Naive thymus-derived CD4-positive, alpha-beta T cell (primary cell): ENCODE measurements at regions not wholly inside any gene's neighbourhood (a gene's known extent, or its start where the extent isn't known, plus 50 kb on each side); places are given as distances from the start of the nearest gene placed in this dataset.
A peak's percentile ranks its signal among the peaks of the same experiment; 100 is the strongest.

Experiments
- ATAC-seq: fragments of 150-1000 bp; cut with Tn5 transposase; 2 replicates; pipeline ENCODE4 v1.10.0; 2021; ENCODE audit warnings: mild to moderate bottlenecking, moderate library complexity
- CTCF ChIA-PET: fragments of 350-600 bp; sonication (Branson Sonifier 250); formaldehyde crosslinking; loops from one replicate; lab custom pipeline; 2021; ENCODE audit warnings: antibody characterized with exemption; lab: Charles Lee
- POLR2A ChIA-PET: fragments of 350-600 bp; sonication (Branson Sonifier 250); formaldehyde crosslinking; loops from one replicate; lab custom pipeline; 2021; ENCODE audit warnings: antibody characterized with exemption, inconsistent platforms; lab: Charles Lee
- DNase-seq, 9 donors: peaks; one replicate each; pipeline versions ENCODE4 v3.0.0 to v3.0.0-alpha.2; 2020 to 2022; ENCODE audit warnings: mixed read lengths in 1 of 9
- H3K27ac ChIP-seq: one replicate; pipeline ENCODE4 v1.7.0; 2013; ENCODE audit warnings: mild to moderate bottlenecking, low read depth, low read length, moderate library complexity
- H3K27me3 ChIP-seq, 2 donors: one replicate each; pipeline ENCODE4 v1.7.0; 2013; ENCODE audit warnings: low read length in 2 of 2, mild to moderate bottlenecking in 2 of 2, moderate library complexity in 2 of 2; ENCODE audit not compliant: control insufficient read depth in 2 of 2, insufficient read depth in 2 of 2
- H3K36me3 ChIP-seq, 3 experiments: 1 replicate in 2 of 3; 2 replicates in 1 of 3; pipeline ENCODE4 v1.7.0; 2013; ENCODE audit warnings: low read length in 3 of 3, mild to moderate bottlenecking in 3 of 3, moderate library complexity in 1 of 3; ENCODE audit not compliant: insufficient read depth in 3 of 3, control insufficient read depth in 2 of 3
- H3K4me1 ChIP-seq, 2 donors: one replicate each; pipeline ENCODE4 v1.7.0; 2013; ENCODE audit warnings: low read length in 2 of 2, mild to moderate bottlenecking in 2 of 2, moderate library complexity in 1 of 2; ENCODE audit not compliant: control insufficient read depth in 2 of 2, insufficient read depth in 2 of 2
- H3K4me3 ChIP-seq: 2 replicates; pipeline ENCODE4 v1.7.0; 2013; ENCODE audit warnings: mild to moderate bottlenecking, low read length
- H3K9me3 ChIP-seq, 3 experiments: 1 replicate in 2 of 3; 2 replicates in 1 of 3; pipeline ENCODE4 v1.7.0; 2013; ENCODE audit warnings: low read length in 3 of 3; ENCODE audit not compliant: control insufficient read depth in 2 of 3
- H3K27ac Mint-ChIP-seq, 9 donors: one replicate each; pipeline ENCODE4 v1.8.0; 2020 to 2022; ENCODE audit warnings: mixed read lengths in 9 of 9, mild to moderate bottlenecking in 8 of 9, moderate library complexity in 5 of 9, inconsistent platforms in 2 of 9
- H3K27me3 Mint-ChIP-seq, 5 donors: one replicate each; pipeline ENCODE4 v1.8.0; 2021 to 2022; ENCODE audit warnings: mixed read lengths in 5 of 5, mild to moderate bottlenecking in 1 of 5
- H3K36me3 Mint-ChIP-seq, 5 donors: one replicate each; pipeline ENCODE4 v1.8.0; 2020 to 2022; ENCODE audit warnings: mixed read lengths in 5 of 5, mild to moderate bottlenecking in 3 of 5, inconsistent platforms in 1 of 5
- H3K4me1 Mint-ChIP-seq, 7 donors: one replicate each; pipeline ENCODE4 v1.8.0; 2020 to 2022; ENCODE audit warnings: mixed read lengths in 7 of 7, mild to moderate bottlenecking in 3 of 7, inconsistent platforms in 1 of 7
- H3K4me3 Mint-ChIP-seq, 10 donors: one replicate each; pipeline ENCODE4 v1.8.0; 2020 to 2022; ENCODE audit warnings: mild to moderate bottlenecking in 10 of 10, mixed read lengths in 10 of 10, moderate library complexity in 6 of 10, inconsistent platforms in 2 of 10
- H3K9me3 Mint-ChIP-seq, 11 donors: one replicate each; pipeline ENCODE4 v1.8.0; 2020 to 2022; ENCODE audit warnings: mixed read lengths in 11 of 11, mild to moderate bottlenecking in 4 of 11, inconsistent platforms in 1 of 11, moderate library complexity in 1 of 11
- intact Hi-C, 2 donors: fragments of 100-400 bp; cut with micrococcal nuclease; formaldehyde crosslinking; loops; one replicate each; pipeline ENCODE4 v1.15.1; 2023

DNA sequence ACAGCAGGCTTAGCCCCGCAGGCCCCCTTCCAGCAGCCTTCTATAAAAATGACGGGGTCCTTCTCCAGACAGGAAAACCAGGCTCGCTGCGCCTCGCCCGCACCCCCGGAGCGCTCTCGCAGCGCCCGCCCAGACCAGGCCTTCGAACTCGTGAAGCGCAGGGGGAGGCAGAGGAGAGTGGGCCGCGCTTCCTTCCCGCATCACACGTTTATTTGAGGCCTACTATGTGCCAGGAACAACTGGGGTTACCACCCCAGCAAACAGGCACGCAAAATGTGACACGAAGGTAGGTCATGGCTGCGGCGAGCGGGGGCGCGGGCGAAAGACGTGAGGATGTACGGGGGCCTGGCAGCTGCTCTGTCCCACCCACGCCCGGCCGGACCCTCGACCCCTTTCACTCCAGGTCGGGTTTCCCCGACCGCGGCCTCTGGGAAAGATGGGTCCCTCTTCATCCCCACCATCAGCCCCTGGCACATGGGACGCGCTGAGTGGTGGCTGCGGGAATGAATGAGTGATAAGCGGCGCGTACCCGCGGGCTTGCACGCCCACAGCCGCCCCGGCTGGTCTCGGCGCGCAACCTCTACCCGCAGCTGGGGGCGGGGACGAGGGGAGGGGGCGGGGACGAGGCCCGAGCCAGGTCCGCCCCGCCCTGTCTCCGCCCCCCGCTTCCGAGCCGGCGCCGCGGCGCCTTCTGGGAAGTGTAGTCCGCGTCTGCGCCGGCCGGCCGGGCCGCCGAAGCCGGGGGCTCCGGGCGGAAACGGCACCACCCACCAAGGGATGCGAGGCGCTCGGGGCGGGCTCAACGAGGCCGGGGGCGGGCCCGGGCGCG is 59.1 kb downstream of the ZNF467 start:
- CTCF ChIA-PET: no interaction called here
- Histone ChIP-seq H3K27me3 (no peaks in the 10 kb centered on the region), H3K4me3 (peak overlapping the region; percentile 75), H3K27ac (peak overlapping the region; percentile 72), H3K9me3 (peaks cover 0 to 17% (median 0%) of the 10 kb centered on the region in 3 experiments), H3K4me1 (peaks cover 10 to 13% of the 10 kb centered on the region in 2 donors), H3K36me3 (peaks cover 0 to 7% (median 0%) of the 10 kb centered on the region in 3 experiments)
- Mint-ChIP-seq H3K4me1 (peaks cover 12 to 26% (median 19%) of the 10 kb centered on the region in 7 donors), H3K36me3 (peaks cover 0 to 14% (median 4%) of the 10 kb centered on the region in 5 donors), H3K27ac (peak overlapping the region in 4 of 9 donors; percentile 5 to 72 (median 54)), H3K9me3 (peaks cover 3 to 26% (median 19%) of the 10 kb centered on the region in 11 donors), H3K4me3 (peak overlapping the region; percentile 71 to 87 (median 80)), H3K27me3 (peaks cover 0 to 4% (median 0%) of the 10 kb centered on the region in 5 donors)
- peak; percentile 99 for ATAC-seq
- DNase-seq: peak; percentile 68 to 89 (median 84)
- intact Hi-C loops: loop anchor here (1.0 to 10.0 kb wide), 14 partner anchors 29 to 1641 kb away; partner anchors contain the start of genes ABCB8 (in 1 of the 2), AGAP3 (in 1 of the 2), ATP6V0E2 (in 1 of the 2) and FASTK (in 1 of the 2)
- POLR2A ChIA-PET: interaction anchor here (0.5 to 0.6 kb wide), 2 partner anchors 273 to 769 kb away, joined by 3 to 5 read pairs; no protein-coding TSS in a partner anchor

GRCh38 chr7:149713731-149714068 is 59.7 kb downstream of the ZNF467 start:
- H3K36me3 ChIP-seq: peaks cover 0 to 1% (median 0%) of the 10 kb centered on the region in 3 experiments
- H3K27ac Mint-ChIP-seq: peak overlapping the region in 1 of 9 donors; percentile 40
- DNase-seq (no peak), ATAC-seq (no peak)
- H3K4me1 Mint-ChIP-seq: peaks cover 12 to 26% (median 19%) of the 10 kb centered on the region in 7 donors
- H3K9me3 ChIP-seq: peaks cover 0 to 17% (median 0%) of the 10 kb centered on the region in 3 experiments
- peaks cover 0 to 16% (median 4%) of the 10 kb centered on the region in 5 donors for H3K36me3 Mint-ChIP-seq
- H3K4me1 ChIP-seq: peaks cover 10 to 13% of the 10 kb centered on the region in 2 donors
- CTCF ChIA-PET: no interaction called here
- H3K9me3 Mint-ChIP-seq: peaks cover 3 to 32% (median 22%) of the 10 kb centered on the region in 11 donors
- H3K27me3 Mint-ChIP-seq: peaks cover 0 to 4% (median 0%) of the 10 kb centered on the region in 5 donors
- peak overlapping the region; percentile 75 for H3K4me3 ChIP-seq
- no peaks in the 10 kb centered on the region for H3K27me3 ChIP-seq
- POLR2A ChIA-PET: interaction anchor here (0.7 kb wide), 1 partner anchor 19 kb away, joined by 3 read pairs; no protein-coding TSS in a partner anchor
- intact Hi-C loops: loop anchor here (1.0 to 10.0 kb wide), 14 partner anchors 29 to 1641 kb away; partner anchors contain the start of genes ABCB8 (in 1 of the 2), AGAP3 (in 1 of the 2), ATP6V0E2 (in 1 of the 2) and FASTK (in 1 of the 2)
- peak overlapping the region; percentile 61 for H3K27ac ChIP-seq
- H3K4me3 Mint-ChIP-seq: peak overlapping the region; percentile 71 to 87 (median 80)

DNA sequence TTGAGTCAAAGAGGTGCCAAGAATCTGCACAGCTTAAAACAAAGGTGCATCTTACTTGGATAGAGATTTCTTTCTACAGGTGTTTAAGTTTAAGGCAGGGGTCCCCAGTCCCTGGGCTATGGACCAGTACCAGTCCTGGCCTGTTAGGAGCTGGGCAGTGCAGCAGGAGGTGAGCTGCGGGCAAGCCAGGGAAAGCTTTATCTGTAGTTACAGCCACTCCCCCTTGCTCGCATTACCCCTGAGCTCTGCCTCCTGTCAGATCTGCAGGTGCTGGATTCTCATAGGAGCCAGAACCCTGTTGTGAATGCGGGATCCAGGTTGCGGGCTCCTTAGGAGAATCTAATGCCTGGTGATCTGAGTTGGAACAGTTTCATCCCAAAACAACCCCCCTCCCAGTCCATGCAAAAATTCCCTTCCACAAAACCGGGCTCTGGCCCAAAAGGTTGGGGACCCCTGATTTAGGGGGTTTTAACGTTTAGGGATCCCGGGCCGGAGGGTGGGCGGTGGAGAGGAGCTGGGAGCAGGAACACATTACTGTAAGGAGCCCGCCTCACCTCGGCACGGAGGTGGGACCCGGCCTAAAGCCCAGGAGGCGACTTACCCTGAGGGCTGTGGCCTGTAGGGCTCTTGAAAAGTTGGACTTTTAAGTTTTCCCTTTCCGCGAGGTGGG is 60.2 kb downstream of the ZNF467 start:
- peaks cover 0 to 17% (median 0%) of the 10 kb centered on the region in 3 experiments for H3K9me3 ChIP-seq
- intact Hi-C loops: loop anchor here (5.0 to 10.0 kb wide), 6 partner anchors 152 to 1642 kb away; partner anchors contain the start of genes AGAP3 (in 1 of the 2), FASTK (in 1 of the 2), PDIA4 (in 1 of the 2) and TMUB1 (in 1 of the 2)
- CTCF ChIA-PET: interaction anchor here (1.1 kb wide), 1 partner anchor 29 kb away, joined by 3 read pairs; no protein-coding TSS in a partner anchor
- peak overlapping the region in 1 of 9 donors; percentile 40 for H3K27ac Mint-ChIP-seq
- H3K4me3 ChIP-seq: no peak overlapping the region
- no peak for DNase-seq
- H3K27ac ChIP-seq: no peak overlapping the region
- H3K36me3 ChIP-seq: no peaks in the 10 kb centered on the region
- no peaks in the 10 kb centered on the region for H3K27me3 ChIP-seq
- H3K36me3 Mint-ChIP-seq: peaks cover 0 to 16% (median 4%) of the 10 kb centered on the region in 5 donors
- peaks cover 0 to 4% (median 0%) of the 10 kb centered on the region in 5 donors for H3K27me3 Mint-ChIP-seq
- POLR2A ChIA-PET: interaction anchor here (0.7 kb wide), 1 partner anchor 19 kb away, joined by 3 read pairs; no protein-coding TSS in a partner anchor
- no peak for ATAC-seq
- H3K4me3 Mint-ChIP-seq: peak overlapping the region; percentile 29 to 87 (median 68)
- peaks cover 10 to 13% of the 10 kb centered on the region in 2 donors for H3K4me1 ChIP-seq
- H3K4me1 Mint-ChIP-seq: peaks cover 12 to 26% (median 19%) of the 10 kb centered on the region in 7 donors
- H3K9me3 Mint-ChIP-seq: peaks cover 3 to 36% (median 22%) of the 10 kb centered on the region in 11 donors

- Mint-ChIP-seq H3K36me3 (peaks cover 0 to 16% (median 6%) of the 10 kb centered on the region in 5 donors), H3K27me3 (peaks cover 4 to 17% (median 9%) of the 10 kb centered on the region in 5 donors), H3K4me1 (peaks cover 0 to 4% (median 0%) of the 10 kb centered on the region in 7 donors), H3K9me3 (peaks cover 6 to 36% (median 24%) of the 10 kb centered on the region in 11 donors), H3K4me3 (no peak overlapping the region), H3K27ac (no peak overlapping the region)
- Histone ChIP-seq H3K4me1 (no peaks in the 10 kb centered on the region), H3K27me3 (no peaks in the 10 kb centered on the region), H3K36me3 (no peaks in the 10 kb centered on the region), H3K27ac (no peak overlapping the region), H3K4me3 (no peak overlapping the region), H3K9me3 (peaks cover 0 to 17% (median 0%) of the 10 kb centered on the region in 3 experiments)
- intact Hi-C loops: no loop called here
- ChIA-PET POLR2A (interaction anchor here (0.8 kb wide), 1 partner anchor 202 kb away, joined by 3 read pairs; no protein-coding TSS in a partner anchor), CTCF (interaction anchor here (0.7 kb wide), 1 partner anchor 643 kb away, joined by 3 read pairs; no protein-coding TSS in a partner anchor)
- DNase-seq (no peak), ATAC-seq (no peak)
These were observed 65.4 kb downstream of the ZNF467 start for GRCh38 chr7:149708026-149708425.

DNA sequence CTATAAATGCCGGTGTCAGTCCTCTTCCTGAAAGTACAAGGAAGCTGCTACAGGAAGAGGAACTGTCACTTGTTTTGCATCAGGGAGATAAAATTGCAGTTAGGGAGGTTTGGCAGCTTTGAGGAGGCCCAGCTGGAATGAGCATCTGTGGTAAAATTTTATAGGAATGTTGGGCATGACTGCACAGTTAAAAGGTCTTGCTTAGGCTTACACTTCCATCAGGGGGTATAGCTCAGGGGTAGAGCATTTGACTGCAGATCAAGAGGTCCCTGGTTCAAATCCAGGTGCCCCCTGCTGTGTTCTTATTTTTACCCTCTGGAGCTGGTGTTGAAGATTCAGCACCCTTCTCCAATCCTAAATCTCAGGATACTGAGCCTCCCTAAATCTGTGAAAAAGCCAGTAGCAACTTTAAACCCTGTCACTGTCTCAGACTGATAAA is 65.9 kb downstream of the ZNF467 start:
- CTCF ChIA-PET: interaction anchor here (0.5 kb wide), 1 partner anchor 91 kb away, joined by 3 read pairs; no protein-coding TSS in a partner anchor
- H3K4me3 ChIP-seq: no peak overlapping the region
- peaks cover 0 to 16% (median 6%) of the 10 kb centered on the region in 5 donors for H3K36me3 Mint-ChIP-seq

More for the DNA sequence above, 65.9 kb downstream of the ZNF467 start:
- Histone ChIP-seq H3K27me3 (no peaks in the 10 kb centered on the region), H3K4me1 (no peaks in the 10 kb centered on the region), H3K36me3 (no peaks in the 10 kb centered on the region), H3K27ac (no peak overlapping the region), H3K9me3 (peaks cover 0 to 17% (median 0%) of the 10 kb centered on the region in 3 experiments)
- no peak for DNase-seq
- H3K27me3 Mint-ChIP-seq: peaks cover 4 to 17% (median 9%) of the 10 kb centered on the region in 5 donors
- H3K9me3 Mint-ChIP-seq: peaks cover 6 to 36% (median 21%) of the 10 kb centered on the region in 11 donors
- H3K4me3 Mint-ChIP-seq: no peak overlapping the region
- peaks cover 0 to 4% (median 0%) of the 10 kb centered on the region in 7 donors for H3K4me1 Mint-ChIP-seq
- no peak overlapping the region for H3K27ac Mint-ChIP-seq
- ATAC-seq: no peak
- intact Hi-C loops: no loop called here
- POLR2A ChIA-PET: interaction anchor here (0.8 kb wide), 1 partner anchor 201 kb away, joined by 3 read pairs; no protein-coding TSS in a partner anchor
